Activated T-cell treated with anti-CD3 and anti-CD28 coated beads, Interleukin-2, amount 50 U/mL, for 72 hours (primary cell): ENCODE measurements at regions not wholly inside any gene's neighbourhood (a gene's known extent, or its start where the extent isn't known, plus 50 kb on each side); places are given as distances from the start of the nearest gene placed in this dataset.

ENCODE experiments used
- ATAC-seq, 2 donors: fragments of 150-1000 bp; cut with Tn5 transposase; replicated peaks in 1 of 2; 2 replicates each; pipeline ENCODE4 v1.10.0; 2021; ENCODE audit warnings: moderate library complexity in 2 of 2, mild to moderate bottlenecking in 1 of 2
- DNase-seq, 2 donors: peaks; one replicate each; pipeline ENCODE4 v3.0.0; 2021 to 2022; ENCODE audit warnings: mixed read lengths in 1 of 2
- H3K27ac Mint-ChIP-seq: one replicate; pipeline ENCODE4 v1.8.0; 2022; ENCODE audit warnings: mild to moderate bottlenecking, moderate library complexity, mixed read lengths
- H3K27me3 Mint-ChIP-seq: one replicate; pipeline ENCODE4 v1.8.0; 2022; ENCODE audit warnings: low read depth, mixed read lengths
- H3K36me3 Mint-ChIP-seq, 2 donors: one replicate each; pipeline ENCODE4 v1.8.0; 2022; ENCODE audit warnings: mixed read lengths in 2 of 2, mild to moderate bottlenecking in 1 of 2; ENCODE audit not compliant: insufficient read depth in 2 of 2
- H3K4me1 Mint-ChIP-seq: one replicate; pipeline ENCODE4 v1.8.0; 2022; ENCODE audit warnings: low read depth, mixed read lengths
- H3K4me3 Mint-ChIP-seq, 2 donors: one replicate each; pipeline ENCODE4 v1.8.0; 2022; ENCODE audit warnings: mild to moderate bottlenecking in 2 of 2, mixed read lengths in 2 of 2, moderate library complexity in 2 of 2
- H3K9me3 Mint-ChIP-seq, 2 donors: one replicate each; pipeline ENCODE4 v1.8.0; 2022; ENCODE audit warnings: mixed read lengths in 2 of 2

GRCh38 chr5:123735384-123735783 lies 223.4 kb downstream of the CSNK1G3 start:
- no peak for ATAC-seq
- DNase-seq = no peak
- Mint-ChIP-seq H3K27me3 (no peaks in the 10 kb centered on the region), H3K27ac (no peak overlapping the region), H3K4me3 (no peak overlapping the region), H3K4me1 (no peaks in the 10 kb centered on the region), H3K9me3 (peaks cover 5 to 7% of the 10 kb centered on the region in 2 donors), H3K36me3 (no peaks in the 10 kb centered on the region)

- Mint-ChIP-seq H3K9me3 (peaks cover 3 to 9% of the 10 kb centered on the region in 2 donors), H3K4me3 (no peak overlapping the region), H3K36me3 (no peaks in the 10 kb centered on the region), H3K27me3 (no peaks in the 10 kb centered on the region), H3K4me1 (no peaks in the 10 kb centered on the region), H3K27ac (no peak overlapping the region)
- ATAC-seq = no peak
- no peak for DNase-seq
Observed at GRCh38 chr5:123732257-123732656, 220.3 kb downstream of the CSNK1G3 start.

GRCh38 chr5:123722451-123722850 lies 210.5 kb downstream of the CSNK1G3 start:
- ATAC-seq = no peak
- no peak for DNase-seq
- no peak overlapping the region for H3K4me3 Mint-ChIP-seq
- H3K27ac Mint-ChIP-seq = no peak overlapping the region
- H3K27me3 Mint-ChIP-seq = no peaks in the 10 kb centered on the region
- no peaks in the 10 kb centered on the region for H3K4me1 Mint-ChIP-seq
- H3K36me3 Mint-ChIP-seq = no peaks in the 10 kb centered on the region
- H3K9me3 Mint-ChIP-seq = peaks cover 0 to 2% of the 10 kb centered on the region in 2 donors

GRCh38 chr5:123721675-123722276 lies 209.8 kb downstream of the CSNK1G3 start:
- Mint-ChIP-seq H3K4me3 (no peak overlapping the region), H3K27ac (no peak overlapping the region), H3K9me3 (peaks cover 0 to 2% of the 10 kb centered on the region in 2 donors), H3K4me1 (no peaks in the 10 kb centered on the region), H3K27me3 (no peaks in the 10 kb centered on the region), H3K36me3 (no peaks in the 10 kb centered on the region)
- ATAC-seq (no peak), DNase-seq (no peak)

- H3K4me3 Mint-ChIP-seq = no peak overlapping the region
- no peaks in the 10 kb centered on the region for H3K4me1 Mint-ChIP-seq
- H3K9me3 Mint-ChIP-seq = no peaks in the 10 kb centered on the region
- no peak overlapping the region for H3K27ac Mint-ChIP-seq
- no peak for ATAC-seq
- H3K36me3 Mint-ChIP-seq = no peaks in the 10 kb centered on the region
- no peak for DNase-seq
- H3K27me3 Mint-ChIP-seq = no peaks in the 10 kb centered on the region
Observed at GRCh38 chr5:123720955-123721354, 209.0 kb downstream of the CSNK1G3 start.

- DNase-seq (no peak), ATAC-seq (no peak)
- no peaks in the 10 kb centered on the region for H3K27me3 Mint-ChIP-seq
- H3K9me3 Mint-ChIP-seq = no peaks in the 10 kb centered on the region
- H3K4me3 Mint-ChIP-seq = no peak overlapping the region
- H3K27ac Mint-ChIP-seq = no peak overlapping the region
- no peaks in the 10 kb centered on the region for H3K4me1 Mint-ChIP-seq
- H3K36me3 Mint-ChIP-seq = no peaks in the 10 kb centered on the region
Observed at GRCh38 chr5:123720339-123720738, 208.4 kb downstream of the CSNK1G3 start.

- no peaks in the 10 kb centered on the region for H3K4me1 Mint-ChIP-seq
- H3K36me3 Mint-ChIP-seq = no peaks in the 10 kb centered on the region
- H3K27ac Mint-ChIP-seq = no peak overlapping the region
- DNase-seq (no peak), ATAC-seq (no peak)
- H3K4me3 Mint-ChIP-seq = no peak overlapping the region
- H3K27me3 Mint-ChIP-seq = no peaks in the 10 kb centered on the region
- no peaks in the 10 kb centered on the region for H3K9me3 Mint-ChIP-seq
Observed at GRCh38 chr5:123719004-123719403, 207.0 kb downstream of the CSNK1G3 start.

- ATAC-seq (no peak), DNase-seq (no peak)
- Mint-ChIP-seq H3K27me3 (no peaks in the 10 kb centered on the region), H3K9me3 (peaks cover 0 to 4% of the 10 kb centered on the region in 2 donors), H3K4me1 (no peaks in the 10 kb centered on the region), H3K27ac (no peak overlapping the region), H3K4me3 (no peak overlapping the region), H3K36me3 (no peaks in the 10 kb centered on the region)
Observed at GRCh38 chr5:123718238-123718637, 206.3 kb downstream of the CSNK1G3 start.

- DNase-seq = no peak
- Mint-ChIP-seq H3K27me3 (no peaks in the 10 kb centered on the region), H3K4me1 (no peaks in the 10 kb centered on the region), H3K4me3 (no peak overlapping the region), H3K27ac (no peak overlapping the region), H3K36me3 (no peaks in the 10 kb centered on the region), H3K9me3 (peaks cover 0 to 6% of the 10 kb centered on the region in 2 donors)
- ATAC-seq = no peak
Observed at GRCh38 chr5:123717139-123717538, 205.2 kb downstream of the CSNK1G3 start.

- Mint-ChIP-seq H3K4me3 (no peak overlapping the region), H3K27me3 (no peaks in the 10 kb centered on the region), H3K27ac (no peak overlapping the region), H3K9me3 (peaks cover 3 to 7% of the 10 kb centered on the region in 2 donors), H3K36me3 (no peaks in the 10 kb centered on the region), H3K4me1 (no peaks in the 10 kb centered on the region)
- DNase-seq (no peak), ATAC-seq (no peak)
Observed at GRCh38 chr5:123710031-123710430, 198.1 kb downstream of the CSNK1G3 start.

- H3K9me3 Mint-ChIP-seq = peaks cover 3 to 7% of the 10 kb centered on the region in 2 donors
- no peaks in the 10 kb centered on the region for H3K36me3 Mint-ChIP-seq
- ATAC-seq (no peak), DNase-seq (no peak)
- H3K27me3 Mint-ChIP-seq = no peaks in the 10 kb centered on the region
- H3K4me1 Mint-ChIP-seq = no peaks in the 10 kb centered on the region
- no peak overlapping the region for H3K27ac Mint-ChIP-seq
- H3K4me3 Mint-ChIP-seq = no peak overlapping the region
Observed at GRCh38 chr5:123709422-123709821, 197.4 kb downstream of the CSNK1G3 start.

GRCh38 chr5:123708074-123708806 lies 196.3 kb downstream of the CSNK1G3 start:
- Mint-ChIP-seq H3K4me1 (no peaks in the 10 kb centered on the region), H3K36me3 (no peaks in the 10 kb centered on the region), H3K27me3 (no peaks in the 10 kb centered on the region), H3K9me3 (peaks cover 3% of the 10 kb centered on the region in 2 donors), H3K4me3 (no peak overlapping the region), H3K27ac (no peak overlapping the region)
- ATAC-seq (no peak), DNase-seq (no peak)

- H3K4me1 Mint-ChIP-seq = no peaks in the 10 kb centered on the region
- no peak for DNase-seq
Observed at GRCh38 chr5:123706531-123706930, 194.6 kb downstream of the CSNK1G3 start.

GRCh38 chr5:123705741-123706140 lies 193.8 kb downstream of the CSNK1G3 start:
- H3K9me3 Mint-ChIP-seq = peaks cover 0 to 5% of the 10 kb centered on the region in 2 donors
- H3K27me3 Mint-ChIP-seq = no peaks in the 10 kb centered on the region
- H3K4me1 Mint-ChIP-seq = no peaks in the 10 kb centered on the region
- no peak for ATAC-seq
- H3K36me3 Mint-ChIP-seq = no peaks in the 10 kb centered on the region
- H3K27ac Mint-ChIP-seq = no peak overlapping the region
- no peak for DNase-seq
- H3K4me3 Mint-ChIP-seq = no peak overlapping the region

More at GRCh38 chr5:123706531-123706930, 194.6 kb downstream of the CSNK1G3 start:
- Mint-ChIP-seq H3K36me3 (no peaks in the 10 kb centered on the region), H3K4me3 (no peak overlapping the region), H3K27ac (no peak overlapping the region), H3K9me3 (peaks cover 0 to 5% of the 10 kb centered on the region in 2 donors), H3K27me3 (no peaks in the 10 kb centered on the region)
- no peak for ATAC-seq
